SK-N-SH (cell line): ENCODE measurements at regions not wholly inside any gene's neighbourhood (a gene's known extent, or its start where the extent isn't known, plus 50 kb on each side); places are given as distances from the start of the nearest gene placed in this dataset.

ENCODE experiments used
- CTCF ChIA-PET: fragments of 300-600, 350-600 bp; formaldehyde crosslinking; extraction: SDS; loops from one replicate; lab custom pipeline; 2021; lab: Yijun Ruan, JAX
- POLR2A ChIA-PET: fragments of 350-600 bp; sonication (Branson Sonifier 250); formaldehyde crosslinking; extraction: SDS; loops from one replicate; lab custom pipeline; 2020; ENCODE audit warnings: antibody characterized with exemption, inconsistent platforms; lab: Yijun Ruan, JAX
- DNase-seq: peaks from one replicate; pipeline ENCODE4 v3.0.0; 2012
- H2AFZ ChIP-seq: fragments of 200-600 bp; sonication (generic); 2 replicates; pipeline ENCODE4 v1.8.1; 2016; ENCODE audit warnings: antibody characterized with exemption, mild to moderate bottlenecking, low read depth
- H3F3A ChIP-seq: fragments of 200-600 bp; sonication (generic); replicated peaks from 2 replicates; pipeline ENCODE3; 2016; ENCODE audit warnings: antibody characterized with exemption, mild to moderate bottlenecking; ENCODE audit not compliant: insufficient read depth
- H3K27ac ChIP-seq, 2 experiments: fragments of 200-500 bp in 1 of 2; fragments of 200-600 bp in 1 of 2; sonication (Bioruptor generic) in 1 of 2; sonication (generic), shearing (Covaris generic) in 1 of 2; 2 replicates each; pipeline versions ENCODE4 v1.5.1 to v1.6.1; 2014 to 2016; ENCODE audit warnings: low read depth in 2 of 2, inconsistent platforms in 1 of 2, low read length in 1 of 2, mild to moderate bottlenecking in 1 of 2, mixed read lengths in 1 of 2
- H3K27me3 ChIP-seq: fragments of 200-600 bp; sonication (generic), shearing (Covaris generic); 2 replicates; pipeline ENCODE4 v1.6.1; 2016; ENCODE audit warnings: mixed run types; ENCODE audit not compliant: insufficient read depth
- H3K36me3 ChIP-seq, 2 experiments: fragments of 200-500 bp in 1 of 2; fragments of 200-600 bp in 1 of 2; sonication (Bioruptor generic) in 1 of 2; sonication (generic) in 1 of 2; replicated peaks in 1 of 2; 2 replicates each; pipeline versions ENCODE3 to v1.5.1; 2014 to 2016; ENCODE audit warnings: low read length in 1 of 2, mild to moderate bottlenecking in 1 of 2; ENCODE audit not compliant: insufficient read depth in 2 of 2, control insufficient read depth in 1 of 2
- H3K4me1 ChIP-seq, 2 experiments: fragments of 200-500 bp in 1 of 2; fragments of 200-600 bp in 1 of 2; sonication (Bioruptor generic) in 1 of 2; sonication (generic), shearing (Covaris generic) in 1 of 2; 2 replicates each; pipeline versions ENCODE4 v1.5.1 to v1.6.1; 2014 to 2016; ENCODE audit warnings: low read depth in 1 of 2, low read length in 1 of 2, mixed run types in 1 of 2; ENCODE audit not compliant: insufficient read depth in 2 of 2, control insufficient read depth in 1 of 2
- H3K4me2 ChIP-seq: fragments of 200-600 bp; sonication (generic), shearing (Covaris generic); 2 replicates; pipeline ENCODE4 v1.6.1; 2017; ENCODE audit warnings: mixed run types
- H3K4me3 ChIP-seq, 2 experiments: fragments of 200-500 bp in 1 of 2; fragments of 200-600 bp in 1 of 2; sonication (Bioruptor generic) in 1 of 2; sonication (generic), shearing (Covaris generic) in 1 of 2; 2 replicates each; pipeline versions ENCODE4 v1.5.1 to v1.8.1; 2014 to 2016; ENCODE audit warnings: low read depth in 2 of 2, inconsistent platforms in 1 of 2, low read length in 1 of 2, mild to moderate bottlenecking in 1 of 2, mixed read lengths in 1 of 2, moderate library complexity in 1 of 2
- H3K79me2 ChIP-seq: fragments of 200-600 bp; sonication (generic); 2 replicates; pipeline ENCODE4 v1.8.1; 2017; ENCODE audit warnings: mild to moderate bottlenecking; ENCODE audit not compliant: insufficient read depth
- H3K9ac ChIP-seq: fragments of 200-600 bp; sonication (generic); 2 replicates; pipeline ENCODE4 v1.6.1; 2017; ENCODE audit warnings: mixed run types
- H3K9me2 ChIP-seq: fragments of 200-600 bp; sonication (generic); 2 replicates; pipeline ENCODE4 v1.6.1; 2017; ENCODE audit warnings: mixed run types
- H3K9me3 ChIP-seq: fragments of 200-600 bp; sonication (generic); 2 replicates; pipeline ENCODE4 v1.6.1; 2017; ENCODE audit warnings: mixed run types, mild to moderate bottlenecking, moderate library complexity
- H4K20me1 ChIP-seq: fragments of 200-600 bp; sonication (generic); 2 replicates; pipeline ENCODE4 v1.6.1; 2017; ENCODE audit warnings: mild to moderate bottlenecking, mixed run types; ENCODE audit not compliant: insufficient read depth
- EZH2phosphoT487 ChIP-seq: fragments of 200-600 bp; sonication (generic); IDR thresholded peaks from 2 replicates; pipeline ENCODE4 v1.6.1; 2017; ENCODE audit warnings: low read depth, mixed run types, mild to moderate bottlenecking, antibody characterized with exemption, moderate library complexity, borderline replicate concordance
- FOXJ3 ChIP-seq: sonication (generic); formaldehyde crosslinking; IDR thresholded peaks from 2 replicates; pipeline ENCODE4 v1.5.1; 2020; ENCODE audit warnings: mild to moderate bottlenecking, missing genetic modification reagents
- FOXM1 ChIP-seq: IDR thresholded peaks from 2 replicates; pipeline ENCODE4 v1.4.0; 2012; ENCODE audit warnings: low read depth, mild to moderate bottlenecking
- GATA2 ChIP-seq: sonication (generic); formaldehyde crosslinking; IDR thresholded peaks from 2 replicates; pipeline ENCODE4 v1.5.0; 2020; ENCODE audit warnings: mild to moderate bottlenecking, missing genetic modification reagents
- JUND ChIP-seq: IDR thresholded peaks from 2 replicates; pipeline ENCODE4 v1.4.0; 2012
- MEF2A ChIP-seq: IDR thresholded peaks from 2 replicates; pipeline ENCODE4 v1.4.0; 2012; ENCODE audit warnings: low read depth, borderline replicate concordance
- MXI1 ChIP-seq: IDR thresholded peaks from 2 replicates; pipeline ENCODE4 v1.6.1; 2012; ENCODE audit warnings: mild to moderate bottlenecking, low read depth, low read length, improper control_type of control experiment
- NRF1 ChIP-seq: IDR thresholded peaks from 2 replicates; pipeline ENCODE4 v1.6.1; 2012; ENCODE audit warnings: low read depth, mild to moderate bottlenecking, low read length
- RAD21 ChIP-seq: IDR thresholded peaks from 2 replicates; pipeline ENCODE4 v1.6.1; 2012; ENCODE audit warnings: mild to moderate bottlenecking, low read length
- RCOR1 ChIP-seq: fragments of 150-350 bp; IDR thresholded peaks from 2 replicates; pipeline ENCODE4 v1.6.1; 2017; ENCODE audit warnings: antibody characterized with exemption, low read length
- RFX5 ChIP-seq: IDR thresholded peaks from 2 replicates; pipeline ENCODE4 v1.6.1; 2012; ENCODE audit warnings: mild to moderate bottlenecking, improper control_type of control experiment, low read length
- RXRA ChIP-seq: IDR thresholded peaks from 2 replicates; pipeline ENCODE4 v1.4.0; 2012; ENCODE audit warnings: low read depth, mild to moderate bottlenecking, borderline replicate concordance
- SMC3 ChIP-seq: IDR thresholded peaks from 2 replicates; pipeline ENCODE4 v1.6.1; 2012; ENCODE audit warnings: low read depth, low read length, improper control_type of control experiment
- TEAD4 ChIP-seq: IDR thresholded peaks from 2 replicates; pipeline ENCODE4 v1.4.0; 2012; ENCODE audit warnings: mild to moderate bottlenecking, borderline replicate concordance; ENCODE audit not compliant: insufficient read depth
- WGBS: methylation state at CpG from one replicate; pipeline ENCODE4 v1.1.6; 2017; ENCODE audit warnings: low lambda C conversion rate; 5-methylcytosine and 5-hydroxymethylcytosine counted together
- TF ChIP-seq, protein P1 (sequence below): IDR thresholded peaks from 2 replicates; pipeline ENCODE4 v1.4.0; 2012; ENCODE audit warnings: low read depth
- TF ChIP-seq, protein P2 (sequence below): IDR thresholded peaks from 2 replicates; pipeline ENCODE4 v1.6.1; 2012; ENCODE audit warnings: mild to moderate bottlenecking, low read depth, low read length, moderate library complexity
- TF ChIP-seq, protein P3 (sequence below): IDR thresholded peaks from 2 replicates; pipeline ENCODE4; 2012
- TF ChIP-seq, protein P4 (sequence below): fragments of 150-350 bp; IDR thresholded peaks from 2 replicates; pipeline ENCODE4 v1.6.1; 2017; ENCODE audit warnings: antibody characterized with exemption, low read length, low read depth, borderline replicate concordance

DNA sequence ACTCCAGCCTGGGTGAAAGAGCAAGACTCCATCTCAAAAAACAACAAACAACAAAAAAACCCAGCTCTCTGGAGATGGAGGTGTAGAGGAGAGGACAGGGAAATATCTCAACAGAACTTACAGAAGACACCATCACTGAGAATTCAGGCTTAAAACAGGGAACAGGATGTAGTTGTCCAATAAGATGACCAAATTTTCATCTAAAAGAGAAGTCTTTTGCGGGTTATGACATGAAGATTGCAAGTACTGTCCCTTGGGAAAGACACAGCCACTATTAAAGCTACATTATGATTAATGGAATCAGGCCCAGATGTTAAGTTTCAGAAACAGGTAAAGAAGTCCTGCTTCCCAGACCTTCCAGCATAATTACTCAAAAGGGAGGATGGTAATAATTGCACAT lies 235.2 kb upstream of the NRP1 start:
- Histone ChIP-seq H3K4me3 (no peak overlapping the region), H3K4me2 (no peak overlapping the region), H3K4me1 (peaks cover 0 to 9% of the 10 kb centered on the region in 2 experiments; a peak in 2 of 4 replicates), H3K9me2 (no peaks in the 10 kb centered on the region), H2AFZ (no peak overlapping the region), H3K79me2 (no peaks in the 10 kb centered on the region), H3K9ac (no peak overlapping the region), H3K27ac (no peak overlapping the region), H4K20me1 (no peaks in the 10 kb centered on the region), H3K27me3 (no peaks in the 10 kb centered on the region), H3K9me3 (no peaks in the 10 kb centered on the region), H3F3A (no peaks in the 10 kb centered on the region), H3K36me3 (no peaks in the 10 kb centered on the region)
- ChIA-PET CTCF (no interaction called here), POLR2A (no interaction called here)
- DNase-seq, result no peak
- 76% methylated on average over 1 of the region's 1 CpG for WGBS
- no peak for TF ChIP-seq RCOR1
- TF ChIP-seq, protein P1, sequence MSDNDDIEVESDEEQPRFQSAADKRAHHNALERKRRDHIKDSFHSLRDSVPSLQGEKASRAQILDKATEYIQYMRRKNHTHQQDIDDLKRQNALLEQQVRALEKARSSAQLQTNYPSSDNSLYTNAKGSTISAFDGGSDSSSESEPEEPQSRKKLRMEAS, result no peak
- no peak for TF ChIP-seq FOXM1
- no peak for TF ChIP-seq RAD21
- TF ChIP-seq, protein P2, sequence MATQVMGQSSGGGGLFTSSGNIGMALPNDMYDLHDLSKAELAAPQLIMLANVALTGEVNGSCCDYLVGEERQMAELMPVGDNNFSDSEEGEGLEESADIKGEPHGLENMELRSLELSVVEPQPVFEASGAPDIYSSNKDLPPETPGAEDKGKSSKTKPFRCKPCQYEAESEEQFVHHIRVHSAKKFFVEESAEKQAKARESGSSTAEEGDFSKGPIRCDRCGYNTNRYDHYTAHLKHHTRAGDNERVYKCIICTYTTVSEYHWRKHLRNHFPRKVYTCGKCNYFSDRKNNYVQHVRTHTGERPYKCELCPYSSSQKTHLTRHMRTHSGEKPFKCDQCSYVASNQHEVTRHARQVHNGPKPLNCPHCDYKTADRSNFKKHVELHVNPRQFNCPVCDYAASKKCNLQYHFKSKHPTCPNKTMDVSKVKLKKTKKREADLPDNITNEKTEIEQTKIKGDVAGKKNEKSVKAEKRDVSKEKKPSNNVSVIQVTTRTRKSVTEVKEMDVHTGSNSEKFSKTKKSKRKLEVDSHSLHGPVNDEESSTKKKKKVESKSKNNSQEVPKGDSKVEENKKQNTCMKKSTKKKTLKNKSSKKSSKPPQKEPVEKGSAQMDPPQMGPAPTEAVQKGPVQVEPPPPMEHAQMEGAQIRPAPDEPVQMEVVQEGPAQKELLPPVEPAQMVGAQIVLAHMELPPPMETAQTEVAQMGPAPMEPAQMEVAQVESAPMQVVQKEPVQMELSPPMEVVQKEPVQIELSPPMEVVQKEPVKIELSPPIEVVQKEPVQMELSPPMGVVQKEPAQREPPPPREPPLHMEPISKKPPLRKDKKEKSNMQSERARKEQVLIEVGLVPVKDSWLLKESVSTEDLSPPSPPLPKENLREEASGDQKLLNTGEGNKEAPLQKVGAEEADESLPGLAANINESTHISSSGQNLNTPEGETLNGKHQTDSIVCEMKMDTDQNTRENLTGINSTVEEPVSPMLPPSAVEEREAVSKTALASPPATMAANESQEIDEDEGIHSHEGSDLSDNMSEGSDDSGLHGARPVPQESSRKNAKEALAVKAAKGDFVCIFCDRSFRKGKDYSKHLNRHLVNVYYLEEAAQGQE, result no peak
- TF ChIP-seq SMC3, result no peak
- TF ChIP-seq TEAD4, result no peak
- no peak for TF ChIP-seq MEF2A

DNA sequence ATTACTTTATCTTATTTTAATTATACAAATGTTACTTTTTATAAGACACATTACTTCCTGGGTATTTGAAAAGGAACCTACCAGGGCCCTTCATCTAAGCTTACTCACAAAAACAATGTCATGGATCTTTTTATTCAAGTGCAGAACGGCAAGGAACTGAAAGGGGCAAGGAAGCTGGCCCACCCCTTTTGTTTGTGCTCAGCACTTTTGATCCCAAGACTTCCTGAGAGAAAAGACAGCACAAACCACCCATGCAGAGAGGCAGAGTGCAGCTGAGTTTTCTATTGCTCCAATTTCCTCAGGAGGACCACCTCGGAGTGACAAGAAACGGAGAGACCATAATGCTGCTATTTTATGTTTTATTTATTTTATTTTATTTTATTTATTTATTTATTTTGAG lies 232.0 kb upstream of the NRP1 start:
- H3K9ac ChIP-seq, result no peak overlapping the region
- no peak overlapping the region for H3K4me3 ChIP-seq
- H2AFZ ChIP-seq, result no peak overlapping the region
- no peak overlapping the region for H3K4me2 ChIP-seq
- WGBS, result 87% methylated on average over 3 of the region's 3 CpGs
- H3K9me2 ChIP-seq, result no peaks in the 10 kb centered on the region
- no peaks in the 10 kb centered on the region for H3K79me2 ChIP-seq
- peaks cover 0 to 9% of the 10 kb centered on the region in 2 experiments; a peak in 2 of 4 replicates for H3K4me1 ChIP-seq
- no peaks in the 10 kb centered on the region for H3K27me3 ChIP-seq
- peak overlapping the region in 1 of 2 experiments; percentile 98; a peak in 2 of 4 replicates for H3K27ac ChIP-seq
- no peaks in the 10 kb centered on the region for H3K9me3 ChIP-seq
- DNase-seq, result peak; percentile 17
- ChIA-PET POLR2A (interaction anchor here (1.0 kb wide), 1 partner anchor 27 kb away, joined by 4 read pairs; no protein-coding TSS in a partner anchor), CTCF (interaction anchor here (1.0 to 2.0 kb wide), 3 partner anchors 16 to 1072 kb away, joined by 3 to 8 read pairs (median 3); no protein-coding TSS in a partner anchor)
- H3F3A ChIP-seq, result no peaks in the 10 kb centered on the region
- no peaks in the 10 kb centered on the region for H4K20me1 ChIP-seq
- no peaks in the 10 kb centered on the region for H3K36me3 ChIP-seq
- TF ChIP-seq, protein P3, sequence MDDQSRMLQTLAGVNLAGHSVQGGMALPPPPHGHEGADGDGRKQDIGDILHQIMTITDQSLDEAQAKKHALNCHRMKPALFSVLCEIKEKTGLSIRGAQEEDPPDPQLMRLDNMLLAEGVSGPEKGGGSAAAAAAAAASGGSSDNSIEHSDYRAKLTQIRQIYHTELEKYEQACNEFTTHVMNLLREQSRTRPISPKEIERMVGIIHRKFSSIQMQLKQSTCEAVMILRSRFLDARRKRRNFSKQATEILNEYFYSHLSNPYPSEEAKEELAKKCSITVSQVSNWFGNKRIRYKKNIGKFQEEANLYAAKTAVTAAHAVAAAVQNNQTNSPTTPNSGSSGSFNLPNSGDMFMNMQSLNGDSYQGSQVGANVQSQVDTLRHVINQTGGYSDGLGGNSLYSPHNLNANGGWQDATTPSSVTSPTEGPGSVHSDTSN, result no peak
- TF ChIP-seq RFX5 (no peak), JUND (no peak), GATA2 (CRISPR knock-in tag) (no peak), FOXJ3 (CRISPR knock-in tag) (no peak), MEF2A (no peak), MXI1 (no peak), RAD21 (no peak), EZH2phosphoT487 (no peak), SMC3 (no peak), NRF1 (no peak), FOXM1 (no peak), RXRA (no peak)
- TF ChIP-seq, protein P4, sequence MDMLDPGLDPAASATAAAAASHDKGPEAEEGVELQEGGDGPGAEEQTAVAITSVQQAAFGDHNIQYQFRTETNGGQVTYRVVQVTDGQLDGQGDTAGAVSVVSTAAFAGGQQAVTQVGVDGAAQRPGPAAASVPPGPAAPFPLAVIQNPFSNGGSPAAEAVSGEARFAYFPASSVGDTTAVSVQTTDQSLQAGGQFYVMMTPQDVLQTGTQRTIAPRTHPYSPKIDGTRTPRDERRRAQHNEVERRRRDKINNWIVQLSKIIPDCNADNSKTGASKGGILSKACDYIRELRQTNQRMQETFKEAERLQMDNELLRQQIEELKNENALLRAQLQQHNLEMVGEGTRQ, result no peak
- TF ChIP-seq, protein P2, result no peak
